ENCODE measurements at regions not wholly inside any gene's neighbourhood (a gene's known extent, or its start where the extent isn't known, plus 50 kb on each side); places are given as distances from the start of the nearest gene placed in this dataset.

DNA sequence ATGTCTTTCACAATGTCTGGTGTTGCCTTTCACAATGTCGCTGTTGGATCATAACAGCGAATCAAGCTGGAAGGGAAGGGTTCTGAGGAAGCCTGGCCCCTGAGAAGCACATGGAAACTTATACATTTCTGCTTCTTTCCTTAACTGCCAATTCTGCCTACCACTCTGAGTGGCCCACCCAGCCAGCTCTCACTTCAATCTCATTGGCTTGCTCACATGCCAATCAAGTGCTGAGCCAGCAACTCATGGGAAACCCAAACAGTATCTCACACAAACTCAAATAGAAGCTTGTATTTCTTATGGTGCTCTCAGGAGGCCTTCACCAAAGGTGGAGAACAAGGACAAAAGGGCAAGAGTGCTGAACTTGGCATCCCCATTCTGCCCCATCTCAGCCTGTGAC lies 117.4 kb upstream of the GPR26 start:
- Histone ChIP-seq H3K36me3 (ENCODE audit: control insufficient read depth in 2 of 2, extremely low read depth in 1 of 2, insufficient read depth in 2 of 2, low read length in 2 of 2) (no peaks in the 10 kb centered on the region), H3K4me1 (ENCODE audit: control insufficient read depth, extremely low read depth, insufficient read depth, low read length) (no peaks in the 10 kb centered on the region), H2AFZ (ENCODE audit: low read depth, low read length) (no peak overlapping the region), H3K4me2 (ENCODE audit: insufficient read depth, low read length) (no peak overlapping the region), H3K4me3 (replicated peaks in 1 of 3; ENCODE audit: insufficient read depth in 1 of 3, low read depth in 1 of 3, low read length in 3 of 3) (no peak overlapping the region), H3K9me1 (replicated peaks; ENCODE audit: control insufficient read depth, extremely low read depth, insufficient read depth, low read length) (no peaks in the 10 kb centered on the region), H3K27me3 (ENCODE audit: control insufficient read depth in 2 of 2, insufficient read depth in 2 of 2, low read length in 2 of 2) (no peaks in the 10 kb centered on the region), H3K27ac (ENCODE audit: insufficient read depth, low read depth, low read length) (no peak overlapping the region), H3K9me3 (replicated peaks; ENCODE audit: control insufficient read depth, insufficient read depth, low read length) (no peaks in the 10 kb centered on the region), H4K20me1 (replicated peaks; ENCODE audit: control insufficient read depth, extremely low read depth, insufficient read depth, low read length) (no peaks in the 10 kb centered on the region), H3K79me2 (ENCODE audit: control insufficient read depth, insufficient read depth, low read length) (no peaks in the 10 kb centered on the region), H3K9ac (replicated peaks; ENCODE audit: extremely low read depth, insufficient read depth, low read length) (no peak overlapping the region)
- FAIRE-seq (no peak), DNase-seq (ENCODE audit: low read depth, low spot score) (no peak)
- no TSS peak for BruUV-seq (replicated peaks)
- POLR2A ChIA-PET, result no interaction called here
- no peak for TF ChIP-seq MAX (IDR thresholded peaks at IDR 0.05; ENCODE audit: insufficient read depth, insufficient read length)
- intact Hi-C loops (cut with micrococcal nuclease), result no loop called here
- CTCF ChIA-PET, result no interaction called here
- dilution Hi-C loops (cut with MboI; ENCODE audit: extremely low pct_ligation_motif_present, low sequenced_read_pairs), result no loop called here

- POLR2A ChIA-PET, result no interaction called here
- no peaks in the 10 kb centered on the region for H4K20me1 ChIP-seq (replicated peaks; ENCODE audit: control insufficient read depth, extremely low read depth, insufficient read depth, low read length)
- BruUV-seq (replicated peaks), result no TSS peak
- DNase-seq (ENCODE audit: low read depth, low spot score) (no peak), FAIRE-seq (no peak)
- no peaks in the 10 kb centered on the region for H3K4me1 ChIP-seq (ENCODE audit: control insufficient read depth, extremely low read depth, insufficient read depth, low read length)
- no peaks in the 10 kb centered on the region for H3K79me2 ChIP-seq (ENCODE audit: control insufficient read depth, insufficient read depth, low read length)
- no peak overlapping the region for H3K4me3 ChIP-seq (replicated peaks in 1 of 3; ENCODE audit: insufficient read depth in 1 of 3, low read depth in 1 of 3, low read length in 3 of 3)
- intact Hi-C loops (cut with micrococcal nuclease) (no loop called here), dilution Hi-C loops (cut with MboI; ENCODE audit: extremely low pct_ligation_motif_present, low sequenced_read_pairs) (no loop called here)
- no peak overlapping the region for H3K9ac ChIP-seq (replicated peaks; ENCODE audit: extremely low read depth, insufficient read depth, low read length)
- H3K36me3 ChIP-seq (ENCODE audit: control insufficient read depth in 2 of 2, extremely low read depth in 1 of 2, insufficient read depth in 2 of 2, low read length in 2 of 2), result no peaks in the 10 kb centered on the region
- H3K27ac ChIP-seq (ENCODE audit: insufficient read depth, low read depth, low read length), result no peak overlapping the region
- H3K27me3 ChIP-seq (ENCODE audit: control insufficient read depth in 2 of 2, insufficient read depth in 2 of 2, low read length in 2 of 2), result no peaks in the 10 kb centered on the region
- TF ChIP-seq MAX (IDR thresholded peaks at IDR 0.05; ENCODE audit: insufficient read depth, insufficient read length) (no peak), GATA2 (IDR thresholded peaks at IDR 0.05; ENCODE audit: insufficient read depth, insufficient read length, low read depth, low read length) (no peak), MYC (IDR thresholded peaks at IDR 0.05; ENCODE audit: low read depth, low read length) (no peak), FOS (IDR thresholded peaks at IDR 0.05; ENCODE audit: borderline replicate concordance, insufficient read depth, low read length) (no peak)
- H2AFZ ChIP-seq (ENCODE audit: low read depth, low read length), result no peak overlapping the region
- no peak overlapping the region for H3K4me2 ChIP-seq (ENCODE audit: insufficient read depth, low read length)
- no peaks in the 10 kb centered on the region for H3K9me1 ChIP-seq (replicated peaks; ENCODE audit: control insufficient read depth, extremely low read depth, insufficient read depth, low read length)
- CTCF ChIA-PET, result no interaction called here
- no peaks in the 10 kb centered on the region for H3K9me3 ChIP-seq (replicated peaks; ENCODE audit: control insufficient read depth, insufficient read depth, low read length)
Observed at GRCh38 chr10:123549761-123550454, 116.2 kb upstream of the GPR26 start.
